Epidermal melanocyte (primary cell): ENCODE measurements at regions not wholly inside any gene's neighbourhood (a gene's known extent, or its start where the extent isn't known, plus 50 kb on each side); places are given as distances from the start of the nearest gene placed in this dataset.
A peak's percentile ranks its signal among the peaks of the same experiment; 100 is the strongest.
"Not testable (repeated sequence)": the region's sequence is repeated elsewhere in the genome, so short reads cannot be mapped to it uniquely, and the experiment has no call there.

Experiments used
- DNase-seq: peaks from one replicate; pipeline ENCODE4 v3.0.0; 2011; ENCODE audit warnings: low spot score; ENCODE audit not compliant: insufficient read length

DNA sequence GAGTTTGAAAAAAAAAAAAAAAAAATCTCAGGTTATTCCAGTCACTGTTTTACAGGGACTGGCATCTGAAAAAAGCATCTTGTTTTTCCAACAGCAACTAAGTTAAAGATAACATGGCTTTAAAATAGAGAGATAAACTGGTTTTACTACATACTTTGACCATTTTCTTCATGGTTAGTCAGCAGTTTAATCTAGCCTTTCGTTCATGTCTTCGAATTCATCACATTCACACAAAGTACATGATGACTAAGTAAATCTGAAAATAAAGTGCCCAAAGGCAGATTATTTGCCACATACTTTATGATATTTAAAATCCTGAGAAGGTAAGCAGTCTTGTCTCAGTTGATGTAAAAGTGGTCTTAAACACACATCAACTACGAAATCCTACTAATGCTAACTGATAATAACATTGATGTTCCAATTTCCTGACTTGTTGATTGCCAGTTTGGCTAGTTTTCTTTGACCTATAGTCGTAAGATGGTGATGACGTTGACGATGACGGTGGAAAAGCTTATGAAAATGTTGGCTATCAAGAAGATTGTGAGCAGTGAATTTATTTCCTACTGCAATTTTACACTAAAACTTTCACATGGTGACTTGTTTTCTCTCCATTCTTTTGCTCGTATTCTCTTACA, 540.5 kb upstream of the BOD1L1 start:
- DNase-seq: no peak

DNA sequence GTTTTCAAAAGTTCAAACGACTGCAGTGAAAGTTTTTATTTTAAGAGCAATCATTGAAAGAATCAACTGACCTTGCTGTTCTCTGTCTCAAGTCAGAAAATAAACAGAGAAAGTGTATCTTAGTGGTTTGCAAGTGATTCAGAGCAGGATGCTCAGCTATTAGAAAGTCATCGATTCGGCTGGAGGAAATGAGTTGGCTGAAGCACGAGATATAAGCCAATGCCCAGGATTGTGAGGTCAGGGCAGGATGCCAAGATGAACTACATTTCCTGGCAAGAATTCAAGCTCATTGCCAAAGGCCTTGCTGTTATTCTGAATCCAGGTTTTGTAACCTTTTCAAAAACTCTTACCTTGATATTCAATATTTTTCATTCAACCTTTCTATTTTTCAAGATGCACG, 541.4 kb upstream of the BOD1L1 start:
- DNase-seq: no peak

DNA sequence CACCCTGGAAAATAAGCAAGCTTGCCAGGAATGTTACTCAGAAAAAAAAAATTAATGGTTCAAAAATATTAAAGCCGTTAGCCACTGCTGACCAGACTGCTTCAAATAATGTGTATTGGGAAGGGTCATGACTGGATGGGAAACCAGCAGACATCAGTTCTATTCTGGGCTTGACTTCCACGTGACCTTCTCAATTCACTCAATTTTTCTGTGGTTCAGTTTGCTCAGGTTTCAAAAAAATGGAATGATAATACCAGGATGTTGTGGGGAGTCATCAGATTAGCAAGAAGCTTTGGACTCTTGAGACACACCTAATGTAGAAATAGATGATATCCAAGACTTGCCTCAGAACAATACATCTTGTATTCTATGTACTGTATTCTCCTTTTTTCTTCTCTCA, 541.9 kb upstream of the BOD1L1 start:
- DNase-seq: no peak

DNA sequence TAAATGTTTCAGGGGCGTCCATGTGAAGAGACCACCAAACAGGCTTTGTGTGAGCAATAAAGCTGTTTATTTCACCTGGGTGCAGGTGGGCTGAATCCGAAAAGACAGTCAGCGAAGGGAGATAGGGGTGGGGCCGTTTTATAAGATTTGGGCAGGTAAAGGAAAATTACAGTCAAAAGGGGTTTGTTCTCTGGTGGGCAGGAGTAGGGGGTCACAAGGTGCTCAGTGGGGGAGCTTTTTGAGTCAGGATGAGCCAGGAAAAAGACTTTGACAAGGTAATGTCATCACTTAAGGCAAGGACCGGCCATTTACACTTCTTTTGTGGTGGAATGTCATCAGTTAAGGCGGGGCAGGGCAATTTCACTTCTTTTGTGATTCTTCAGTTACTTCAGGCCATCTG, 542.4 kb upstream of the BOD1L1 start:
- DNase-seq: not testable (repeated sequence)

DNA sequence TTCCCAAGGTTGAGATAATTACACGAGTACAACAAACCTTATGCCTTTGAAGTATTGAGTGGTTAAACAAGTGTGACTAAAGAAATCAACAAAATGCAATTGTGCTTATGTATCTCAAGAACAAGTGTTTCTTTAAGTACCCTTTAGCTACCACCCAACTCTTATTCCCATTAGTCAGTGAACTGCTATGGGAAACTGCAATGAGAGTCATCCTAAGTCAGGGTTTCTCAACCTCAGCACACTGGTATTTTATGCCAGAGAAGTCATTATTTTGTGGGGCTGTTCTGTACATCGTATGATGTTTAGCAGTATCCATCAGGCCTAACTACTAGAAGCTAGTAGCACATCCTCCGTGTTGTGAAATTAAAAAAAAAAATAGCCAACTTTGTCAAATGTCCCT, 549.1 kb upstream of the BOD1L1 start:
- no peak for DNase-seq

DNA sequence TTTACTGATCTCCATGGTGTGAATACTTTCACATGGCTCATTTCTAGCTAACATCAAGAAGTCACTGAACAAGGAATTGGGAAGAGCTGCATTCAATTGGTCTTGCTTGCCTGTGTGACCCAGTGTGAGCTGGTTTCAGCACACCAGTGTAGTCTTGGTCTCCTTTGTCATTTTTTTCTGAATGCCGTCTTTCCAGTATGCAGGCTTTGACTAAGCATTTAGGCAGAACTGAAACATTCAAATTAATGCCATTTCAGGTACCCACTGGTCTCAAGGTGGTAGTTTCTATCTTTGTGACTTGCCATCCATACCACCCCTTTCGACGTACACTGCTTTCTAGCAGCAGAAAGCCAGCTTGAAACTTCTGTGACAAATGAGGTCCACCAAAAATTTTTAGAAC, 550.5 kb upstream of the BOD1L1 start:
- no peak for DNase-seq

DNA sequence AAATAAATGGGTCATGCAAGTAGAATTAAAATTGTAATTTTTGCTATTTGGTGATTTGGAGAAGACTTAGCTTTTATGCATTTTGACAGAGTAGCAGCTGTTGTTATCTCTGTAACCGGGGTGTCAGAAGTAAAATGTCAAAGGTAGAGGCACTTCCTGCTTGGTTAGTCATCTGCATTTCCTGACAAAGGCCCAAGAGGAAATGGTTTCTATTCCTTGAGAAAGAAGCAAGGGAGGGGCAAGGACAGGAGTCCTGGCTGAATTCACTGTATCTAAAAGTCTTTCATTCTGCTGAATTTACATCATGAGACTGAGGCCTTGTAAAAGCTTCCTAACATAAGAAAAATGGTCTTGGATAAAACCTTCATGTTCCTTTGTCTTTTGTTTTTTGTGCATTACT, 550.9 kb upstream of the BOD1L1 start:
- no peak for DNase-seq

DNA sequence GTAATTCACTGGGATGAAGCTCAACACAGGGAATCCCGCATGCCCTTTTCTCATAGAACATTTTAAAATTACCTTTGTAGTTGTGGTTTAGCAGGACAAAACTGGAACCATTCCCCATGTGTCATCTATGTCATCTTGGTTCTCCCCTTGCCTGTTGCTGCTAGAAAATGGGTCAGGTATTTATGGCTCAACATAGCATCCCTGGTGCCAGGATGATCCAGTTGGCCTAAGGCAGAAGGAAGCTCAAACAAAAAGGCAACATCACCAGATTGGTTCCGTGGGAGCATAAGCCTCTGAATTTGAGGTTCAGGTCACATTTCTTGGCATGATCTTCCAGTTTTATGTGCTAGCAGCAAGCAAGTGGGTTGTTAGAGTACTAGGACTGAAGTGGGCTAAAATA, 552.6 kb upstream of the BOD1L1 start:
- no peak for DNase-seq

DNA sequence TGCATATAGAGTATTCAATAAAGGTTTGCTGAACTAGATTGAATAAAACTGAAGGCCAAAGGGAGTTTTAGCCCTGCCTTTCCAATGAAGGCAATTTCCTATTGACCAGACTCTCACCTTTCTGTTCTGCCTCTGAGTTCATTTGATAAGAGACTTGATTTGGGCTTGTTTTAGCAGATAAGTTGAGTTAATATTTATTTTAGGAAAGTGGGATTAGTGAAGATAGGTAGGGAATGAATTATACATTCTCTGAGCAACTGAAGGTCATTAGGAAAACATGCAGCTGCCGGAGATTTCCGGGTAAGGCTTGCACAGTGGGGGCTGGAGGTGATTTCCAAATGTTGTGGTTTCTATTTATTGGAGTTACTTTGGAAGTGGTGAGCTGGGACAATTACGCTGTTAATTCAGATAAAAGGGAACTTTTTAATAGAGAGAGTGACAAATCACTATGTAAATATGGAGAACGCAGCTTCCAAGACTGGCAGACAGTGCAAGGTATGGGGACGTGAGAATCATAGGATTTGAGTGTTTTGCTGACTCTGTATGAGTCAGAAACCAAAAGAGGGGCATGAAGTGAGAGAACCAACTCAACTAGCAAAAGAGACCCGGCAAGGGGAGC, 553.6 kb upstream of the BOD1L1 start:
- no peak for DNase-seq

DNA sequence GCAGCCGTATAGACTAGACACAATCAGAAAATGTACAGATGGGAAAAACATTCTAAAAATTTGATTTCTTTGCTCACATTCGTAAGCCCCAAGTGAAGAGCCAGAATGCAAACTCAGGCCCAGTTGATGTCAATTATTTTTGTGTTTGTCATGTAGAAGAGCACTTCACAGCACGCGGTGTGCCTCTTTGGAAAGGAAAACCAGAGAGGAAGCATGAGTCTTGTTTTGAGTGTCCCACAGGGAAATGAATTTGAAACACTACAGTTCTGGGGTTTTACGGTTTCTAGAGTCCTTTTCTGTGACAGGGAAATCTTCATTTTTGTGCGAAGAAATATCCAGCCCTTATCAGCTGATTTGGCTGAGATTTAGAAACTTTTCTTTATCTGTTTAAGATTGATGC, 554.6 kb upstream of the BOD1L1 start:
- no peak for DNase-seq

DNA sequence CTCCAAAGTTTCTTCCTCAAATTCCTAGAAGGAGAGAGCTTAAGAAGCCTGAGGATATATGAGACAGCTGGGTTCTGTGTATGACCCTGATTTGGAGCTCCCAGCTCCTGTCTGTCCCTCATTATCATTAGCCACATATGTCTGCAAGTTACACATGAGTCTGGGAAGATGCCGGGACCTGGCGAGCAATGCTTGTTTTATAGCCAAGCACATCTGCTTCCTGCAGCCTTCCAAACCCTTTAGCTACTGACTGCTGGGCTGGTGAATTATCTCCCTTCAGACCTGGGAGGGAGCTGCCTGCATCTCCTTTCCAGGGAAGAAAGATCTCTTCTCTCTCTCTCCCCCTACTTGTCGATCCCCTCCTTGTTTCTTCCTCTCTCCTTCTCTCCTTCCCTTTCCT, 556.7 kb upstream of the BOD1L1 start:
- no peak for DNase-seq

DNA sequence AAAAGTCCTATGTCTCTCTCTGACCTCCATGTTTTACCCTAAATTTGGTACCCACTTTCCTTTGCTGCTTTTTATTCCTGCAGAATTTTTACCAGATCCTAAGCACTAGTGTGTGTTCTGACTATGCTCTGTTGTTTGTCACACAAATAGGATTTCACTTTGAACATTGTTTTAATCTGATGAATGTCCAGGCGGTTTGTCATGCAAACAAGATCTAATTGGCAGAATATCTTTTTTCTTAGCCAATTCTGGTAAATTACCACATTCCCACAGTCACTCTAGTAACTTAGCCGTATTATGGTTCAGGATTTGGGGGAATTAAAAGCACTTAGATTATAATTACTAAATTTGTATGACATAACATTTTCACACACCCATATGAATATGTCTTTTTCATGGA, 557.2 kb upstream of the BOD1L1 start:
- DNase-seq: no peak

DNA sequence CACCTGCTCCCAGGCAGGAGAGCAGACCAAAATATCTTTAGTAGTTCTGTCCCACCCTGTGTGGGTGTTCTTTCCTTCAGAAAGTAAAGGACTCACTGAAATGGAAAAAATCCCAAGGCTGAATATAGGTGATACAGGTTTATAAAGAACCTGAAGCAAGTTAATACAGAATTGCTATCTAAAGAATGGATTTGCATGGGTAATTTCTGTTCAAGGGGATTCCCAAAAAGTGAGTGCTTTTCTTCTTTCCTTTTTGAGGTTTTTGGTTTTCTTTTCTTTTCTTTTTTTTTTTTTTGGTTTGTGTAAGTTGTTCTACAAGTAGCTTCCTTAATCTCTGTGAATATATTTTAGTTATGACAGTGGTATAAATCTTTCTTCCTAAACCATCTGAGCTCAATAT, 560.7 kb upstream of the BOD1L1 start:
- no peak for DNase-seq

DNA sequence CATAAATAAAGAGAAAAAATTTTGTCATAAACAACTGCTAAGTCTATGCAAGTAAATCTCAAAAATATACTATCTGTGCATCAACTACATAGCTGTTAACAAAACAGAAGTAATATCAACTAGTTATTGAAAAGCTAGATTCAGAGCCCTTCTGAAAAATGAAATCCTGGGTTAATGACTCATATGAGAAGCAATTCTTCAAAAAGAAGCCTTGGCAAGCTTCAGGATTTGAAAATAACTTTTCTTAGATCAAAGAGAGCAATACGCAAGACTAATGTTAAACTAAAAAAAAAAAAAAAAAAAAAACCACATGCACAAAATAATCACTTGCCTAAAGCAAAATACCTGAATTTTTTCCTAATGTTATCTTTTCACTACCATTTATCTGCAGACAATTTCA, 566.1 kb upstream of the BOD1L1 start:
- DNase-seq: no peak

DNA sequence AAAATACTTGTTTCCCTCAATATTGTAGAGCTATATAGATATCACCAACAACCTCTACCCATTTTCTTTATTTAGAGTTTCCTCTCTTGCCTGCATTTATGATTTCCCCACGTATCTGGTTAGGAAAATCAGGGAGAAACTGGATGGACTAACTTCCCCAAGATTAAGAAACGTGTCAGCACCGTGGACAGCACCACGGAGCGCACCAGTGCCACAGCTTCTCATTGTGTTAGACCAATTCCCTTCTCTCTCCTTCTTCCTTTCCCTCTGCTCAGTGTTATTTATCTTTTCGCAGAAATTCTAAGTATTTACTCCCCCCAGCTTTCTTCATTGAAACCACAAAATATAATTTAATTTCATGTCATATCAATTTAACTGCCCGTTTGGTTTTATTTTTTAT, 568.6 kb upstream of the BOD1L1 start:
- DNase-seq: peak; percentile 37

DNA sequence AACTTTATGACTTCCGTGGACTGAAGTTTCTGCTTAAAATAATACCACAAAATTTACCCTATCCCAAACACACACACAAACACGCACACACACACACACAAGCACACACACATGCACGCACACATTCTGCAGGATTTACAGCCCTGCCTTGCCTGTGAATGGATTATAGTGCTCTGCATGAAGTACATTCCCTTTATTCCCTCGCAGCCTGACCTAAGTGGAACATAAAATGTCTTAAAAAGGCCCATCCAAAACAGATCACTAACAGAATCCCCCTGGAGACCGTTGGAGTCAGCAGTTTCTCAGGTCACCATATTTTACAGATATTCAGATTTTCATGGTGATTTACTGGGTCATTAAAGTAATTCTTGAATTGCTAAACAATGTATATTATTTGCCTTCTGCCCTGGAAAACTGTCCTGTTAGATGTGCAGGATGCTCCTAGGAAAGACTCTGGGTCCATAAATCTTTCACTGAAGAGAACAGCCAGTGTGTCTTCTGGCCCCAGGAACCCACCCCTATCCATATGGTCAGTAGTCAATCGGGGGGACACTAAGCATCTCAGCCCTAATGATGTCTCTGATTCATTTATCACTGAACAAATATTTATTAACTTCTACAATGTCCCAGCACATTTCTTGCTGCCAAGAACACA, 587.7 kb upstream of the BOD1L1 start:
- DNase-seq: no peak

DNA sequence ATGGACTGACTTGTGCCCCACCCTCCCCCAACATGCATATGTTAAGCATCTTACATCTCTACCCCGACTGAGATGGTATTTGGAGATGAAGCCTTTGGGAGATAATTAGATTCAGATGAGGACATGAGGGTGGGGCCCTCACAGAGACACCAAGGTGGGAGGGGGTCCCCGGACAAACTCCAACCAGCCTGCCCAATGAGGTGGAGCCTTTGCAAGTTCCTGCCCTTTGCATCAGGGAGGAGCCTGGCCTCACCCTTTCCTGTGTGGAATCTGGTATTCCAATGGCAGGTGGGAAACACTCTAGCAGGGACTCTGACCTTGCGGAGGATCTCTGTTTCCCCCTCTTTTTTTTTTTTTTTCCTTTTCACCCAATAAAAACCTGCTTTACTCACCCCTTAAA, 589.9 kb upstream of the BOD1L1 start:
- no peak for DNase-seq

DNA sequence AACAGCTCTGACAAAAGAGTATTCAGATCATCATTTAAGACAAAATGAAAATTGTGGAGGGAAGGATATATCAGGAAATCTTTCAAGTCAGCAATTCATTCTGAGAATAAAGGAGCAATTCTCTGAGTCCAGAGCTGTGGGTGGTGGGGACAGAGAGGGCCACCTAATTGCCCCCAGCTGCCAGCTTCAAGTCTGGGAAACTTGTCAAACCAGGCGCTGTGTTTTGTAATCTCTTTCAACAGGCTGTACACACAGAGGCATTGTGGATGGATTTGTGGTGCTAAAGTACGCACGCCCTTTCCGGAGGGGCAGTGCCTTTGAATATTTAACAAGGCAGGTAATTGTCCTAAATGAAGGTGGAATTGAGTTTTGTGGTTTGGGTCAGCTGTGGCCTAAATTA, 591.1 kb upstream of the BOD1L1 start:
- DNase-seq: no peak

DNA sequence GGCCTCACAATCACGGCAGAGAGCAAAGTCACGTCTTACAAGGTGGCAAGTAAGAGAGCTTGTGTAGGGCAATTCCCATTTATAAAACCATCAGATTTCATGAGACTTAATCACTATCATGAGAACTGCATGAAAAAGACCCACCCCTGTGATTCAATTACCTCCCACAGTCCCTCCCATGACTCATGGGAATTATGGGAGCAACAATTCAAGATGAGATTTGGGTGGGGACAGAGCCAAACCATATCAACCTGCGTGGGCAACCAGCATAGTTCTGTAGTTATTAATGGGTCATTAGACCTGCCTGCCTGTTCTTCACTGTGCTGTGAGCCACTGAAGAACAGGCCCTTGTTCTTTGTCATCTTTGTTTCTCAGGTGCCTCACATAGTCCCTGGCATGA, 593.7 kb upstream of the BOD1L1 start:
- DNase-seq: no peak

DNA sequence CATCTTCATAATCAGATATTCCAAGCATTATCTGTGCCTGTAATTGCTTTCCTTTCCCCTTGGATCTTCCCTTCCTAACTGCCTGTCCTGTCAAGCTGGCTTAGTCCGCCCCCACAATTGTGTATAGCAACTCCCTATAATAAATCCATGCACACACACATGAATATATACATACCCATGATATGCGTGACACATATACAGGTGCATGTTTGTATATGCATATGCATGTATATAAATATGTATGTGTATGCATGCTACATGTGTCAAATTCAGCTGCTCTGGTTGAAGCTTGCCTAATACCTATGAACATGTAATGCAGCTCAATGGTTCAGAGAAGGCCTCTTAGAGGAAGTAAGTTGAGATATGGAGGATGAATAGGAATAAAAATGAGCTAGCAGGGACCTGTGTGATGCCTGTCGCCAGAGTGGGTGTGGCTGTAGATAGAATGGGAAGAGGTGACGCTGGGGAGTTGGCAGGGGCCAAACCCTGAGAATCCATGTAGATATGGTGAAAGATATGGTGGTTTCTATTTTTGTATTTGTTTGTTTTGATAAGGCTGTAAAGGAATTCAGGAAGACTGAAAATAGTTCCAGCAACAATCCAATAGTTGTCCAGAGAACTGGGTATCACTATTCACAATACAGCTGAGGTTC, 595.0 kb upstream of the BOD1L1 start:
- DNase-seq: no peak

DNA sequence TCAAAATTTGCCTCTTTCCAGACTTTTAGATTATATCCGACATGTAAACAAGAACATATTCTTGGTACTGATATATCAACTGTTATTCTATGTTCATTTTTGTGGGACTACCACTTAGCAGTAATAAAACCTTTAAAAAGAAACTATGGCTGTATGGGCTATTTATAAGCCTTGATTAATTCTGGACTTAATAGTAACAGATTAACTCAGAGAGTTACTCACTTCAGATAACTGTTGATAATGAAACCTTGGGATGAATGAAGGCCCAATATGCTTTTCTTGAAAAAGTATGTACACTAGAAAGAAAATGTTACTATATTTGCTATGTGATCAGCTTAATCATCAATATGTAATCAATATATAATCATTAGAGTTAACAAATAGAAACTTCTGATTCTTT, 595.9 kb upstream of the BOD1L1 start:
- DNase-seq: no peak

DNA sequence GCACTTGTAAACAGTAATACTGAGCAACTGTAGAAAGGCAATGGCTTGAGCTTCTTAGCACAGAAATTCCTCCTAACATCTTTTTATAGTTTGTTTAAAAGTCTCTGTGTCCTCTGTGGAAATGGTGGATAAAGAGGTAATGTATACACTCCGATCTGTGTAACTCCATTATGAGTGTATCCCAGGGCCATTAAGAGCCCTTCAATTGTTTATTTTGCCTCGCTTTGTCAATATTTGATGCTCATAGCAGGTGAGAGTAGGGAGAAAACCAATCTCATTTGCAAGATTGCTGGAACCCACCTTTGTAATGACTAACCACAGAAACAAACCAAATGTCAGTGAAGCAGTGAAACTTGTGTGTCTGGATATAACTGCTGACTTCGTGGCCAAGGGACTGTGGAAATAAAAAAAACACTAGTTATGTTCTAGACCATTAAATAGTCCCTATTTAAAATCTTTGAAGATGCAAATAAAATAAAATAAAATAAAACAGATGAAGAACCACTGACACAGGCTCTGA, 598.2 kb upstream of the BOD1L1 start:
- no peak for DNase-seq
